Stimulated activated CD4-positive, alpha-beta T cell treated with anti-CD3 and anti-CD28 coated beads, Interleukin-12 subunit alpha, Interleukin-12 subunit beta, amount 100 ng/mL, for 48 hours (primary cell): ENCODE measurements at regions not wholly inside any gene's neighbourhood (a gene's known extent, or its start where the extent isn't known, plus 50 kb on each side); places are given as distances from the start of the nearest gene placed in this dataset.
"Not testable (repeated sequence)": the region's sequence is repeated elsewhere in the genome, so short reads cannot be mapped to it uniquely, and the experiment has no call there.

Source experiments
- DNase-seq, 3 donors: peaks; one replicate each; pipeline ENCODE4 v3.0.0-alpha.2; 2020; ENCODE audit warnings: low read depth in 2 of 3, low spot score in 1 of 3

- DNase-seq = no peak
Observed at GRCh38 chr13:70333752-70334151, 225.5 kb upstream of the KLHL1 start.

- DNase-seq = no peak
Observed at GRCh38 chr13:70330697-70331361, 222.6 kb upstream of the KLHL1 start.

DNA sequence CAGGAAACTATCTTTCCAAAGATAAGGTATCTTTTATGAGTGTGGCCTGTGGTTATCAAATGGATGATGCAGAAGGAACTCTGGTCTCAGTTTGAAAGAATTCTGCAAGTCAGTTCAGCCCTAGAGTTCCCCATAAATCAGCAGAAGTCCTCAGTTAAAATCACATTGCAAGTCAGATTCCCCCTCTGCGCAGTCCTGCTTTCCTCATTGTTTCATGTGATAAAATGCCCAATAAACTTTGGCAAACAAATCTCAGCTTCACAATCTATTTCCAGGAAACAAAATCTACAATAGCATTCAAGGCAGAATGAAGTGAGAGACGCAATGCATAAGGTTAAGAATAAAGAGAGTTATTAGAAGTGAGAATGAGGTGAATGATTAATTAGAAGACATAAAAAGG, 216.3 kb upstream of the KLHL1 start:
- DNase-seq = no peak

GRCh38 chr13:70311191-70311590, 202.9 kb upstream of the KLHL1 start:
- DNase-seq = no peak

GRCh38 chr13:70310396-70311119, 202.3 kb upstream of the KLHL1 start:
- no peak for DNase-seq

DNA sequence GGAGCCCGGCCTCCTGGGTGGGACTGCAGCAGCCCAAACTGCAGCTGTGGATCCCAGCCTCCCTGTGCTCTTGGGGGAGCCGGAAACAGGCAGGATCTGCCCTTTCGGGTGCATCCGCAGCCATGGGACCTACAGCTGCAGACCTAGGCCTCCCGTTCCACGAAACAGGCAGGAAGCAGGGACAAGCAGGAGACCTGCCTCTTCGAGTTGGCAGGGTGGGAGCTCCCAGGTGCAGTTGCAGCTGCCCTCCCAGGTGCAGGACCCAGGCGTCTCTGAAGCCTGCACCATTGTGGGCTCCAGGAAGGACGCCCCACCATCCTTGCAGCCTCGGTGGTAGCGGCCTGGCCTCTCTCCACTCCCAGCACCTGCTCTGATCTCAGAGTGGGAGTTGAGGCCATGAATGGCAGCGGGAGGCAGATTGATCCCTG, 189.0 kb upstream of the KLHL1 start:
- no peak for DNase-seq

DNA sequence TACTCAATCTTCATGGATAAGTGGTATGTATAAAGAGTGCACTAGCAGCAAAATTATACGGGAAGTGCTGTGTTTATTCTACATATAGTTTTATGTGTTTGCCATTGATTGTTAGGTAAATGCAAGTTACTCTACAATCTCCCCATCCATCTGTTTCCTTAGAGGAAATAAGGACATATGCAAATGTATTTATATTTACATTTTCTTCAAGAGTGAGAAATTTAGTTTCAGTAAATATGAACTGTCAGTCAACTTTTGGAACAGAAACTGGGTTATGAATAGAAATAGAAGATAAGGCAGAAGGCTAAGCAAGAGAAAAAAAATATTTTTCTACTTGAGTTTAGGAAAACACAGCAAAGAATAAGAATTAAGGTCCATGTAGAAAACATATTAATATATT, 176.1 kb upstream of the KLHL1 start:
- DNase-seq = no peak

- DNase-seq = no peak
Observed at GRCh38 chr13:70275841-70276240, 167.6 kb upstream of the KLHL1 start.

- DNase-seq = no peak
Observed at GRCh38 chr13:70255406-70255991, 147.2 kb upstream of the KLHL1 start.

- DNase-seq = no peak
Observed at GRCh38 chr13:70253834-70254233, 145.6 kb upstream of the KLHL1 start.

- DNase-seq = no peak
Observed at GRCh38 chr13:70253411-70253810, 145.2 kb upstream of the KLHL1 start.

- no peak for DNase-seq
Observed at GRCh38 chr13:70249332-70250064, 141.2 kb upstream of the KLHL1 start.

DNA sequence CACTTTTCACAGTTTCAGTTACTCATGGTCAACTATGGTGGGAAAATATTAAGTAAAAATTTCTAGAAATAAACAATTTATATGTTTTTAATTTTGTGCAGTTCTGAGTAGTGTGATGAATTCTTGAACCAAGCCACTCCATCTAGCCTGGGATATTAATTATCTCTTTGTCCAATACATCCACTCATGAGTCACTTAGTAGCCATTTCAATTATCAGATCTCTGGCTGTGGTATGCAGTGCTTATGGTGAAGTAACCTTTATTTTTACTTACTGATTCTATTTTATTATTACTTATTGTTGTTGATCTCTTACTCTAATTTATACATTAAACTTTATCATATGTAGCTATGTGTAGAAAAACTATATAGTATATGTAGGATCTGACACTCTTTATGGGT, 128.9 kb upstream of the KLHL1 start:
- DNase-seq = no peak

DNA sequence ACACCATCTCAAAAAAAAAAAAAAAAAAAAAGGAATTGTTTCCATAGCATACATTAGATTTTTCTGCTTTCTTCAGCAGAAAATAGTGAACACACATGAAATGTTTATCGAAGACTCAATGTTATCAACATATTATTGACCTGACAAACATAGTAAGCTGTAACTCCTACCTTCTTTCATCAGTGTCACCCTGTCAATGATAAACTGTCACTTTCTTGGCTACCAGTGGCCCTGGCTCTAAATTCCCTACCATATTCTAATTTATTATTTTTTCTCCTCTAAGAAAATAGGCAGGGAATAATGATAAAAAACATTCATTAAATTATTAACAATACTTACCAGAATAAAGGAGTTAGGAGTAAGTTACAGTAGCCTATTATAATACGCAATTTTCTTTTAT, 127.3 kb upstream of the KLHL1 start:
- DNase-seq = no peak

DNA sequence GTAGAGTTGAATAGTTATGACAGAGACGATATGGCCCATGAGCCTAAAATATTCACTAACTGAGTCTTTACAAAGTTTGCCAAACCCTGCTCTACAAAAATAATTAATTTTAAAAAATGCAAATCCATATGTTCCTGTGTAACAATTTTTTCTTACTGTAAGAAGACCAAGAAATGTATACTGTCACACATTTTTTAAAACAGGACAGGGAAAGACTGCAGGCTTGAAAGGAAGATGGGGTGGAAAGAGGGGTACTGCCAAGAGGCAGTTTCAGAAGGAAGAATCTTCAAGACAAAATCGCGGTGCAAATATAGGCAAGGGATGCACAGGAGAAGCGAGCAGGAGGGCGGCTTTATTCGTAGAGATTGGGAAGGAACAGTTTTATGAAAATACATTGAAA, 115.7 kb upstream of the KLHL1 start:
- DNase-seq = no peak

DNA sequence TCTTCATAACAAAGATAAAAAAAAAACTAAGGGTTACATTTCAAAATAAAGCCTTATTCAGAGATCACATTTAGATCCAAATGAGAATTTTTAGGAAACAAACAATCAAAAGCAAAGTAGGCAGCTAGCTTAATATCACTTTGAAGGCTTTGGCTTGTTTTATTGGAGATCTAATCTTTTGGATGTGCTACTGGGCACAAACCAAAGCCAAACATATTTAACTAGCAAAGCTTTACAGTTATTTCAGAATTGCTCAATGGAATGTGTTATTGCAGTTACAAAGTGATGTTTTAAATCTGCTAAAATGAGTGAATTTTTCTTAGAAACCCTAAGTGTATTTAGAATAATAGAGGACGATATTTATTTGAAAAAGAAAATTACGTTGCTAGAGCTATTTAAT, 114.7 kb upstream of the KLHL1 start:
- no peak for DNase-seq

DNA sequence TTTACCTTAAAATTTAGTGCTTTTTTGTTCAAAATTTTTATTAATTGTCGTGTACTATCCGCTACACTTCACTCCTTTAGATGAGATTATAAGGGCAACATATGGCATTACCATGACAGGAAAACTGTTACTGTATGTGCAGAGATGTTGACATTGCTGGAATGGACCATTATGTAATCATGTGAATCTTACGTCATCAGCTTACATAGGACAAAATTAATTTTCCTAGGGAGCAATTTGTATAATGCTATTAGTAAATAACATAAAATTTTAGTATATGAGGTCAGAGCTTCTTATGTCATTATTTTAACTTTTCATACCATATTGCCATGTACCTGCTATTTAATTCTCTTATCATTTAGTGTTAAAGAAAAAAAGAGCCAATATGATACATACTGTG, 110.4 kb upstream of the KLHL1 start:
- DNase-seq = no peak

- not testable (repeated sequence) for DNase-seq
Observed at GRCh38 chr13:70208968-70209367, 100.7 kb upstream of the KLHL1 start.

DNA sequence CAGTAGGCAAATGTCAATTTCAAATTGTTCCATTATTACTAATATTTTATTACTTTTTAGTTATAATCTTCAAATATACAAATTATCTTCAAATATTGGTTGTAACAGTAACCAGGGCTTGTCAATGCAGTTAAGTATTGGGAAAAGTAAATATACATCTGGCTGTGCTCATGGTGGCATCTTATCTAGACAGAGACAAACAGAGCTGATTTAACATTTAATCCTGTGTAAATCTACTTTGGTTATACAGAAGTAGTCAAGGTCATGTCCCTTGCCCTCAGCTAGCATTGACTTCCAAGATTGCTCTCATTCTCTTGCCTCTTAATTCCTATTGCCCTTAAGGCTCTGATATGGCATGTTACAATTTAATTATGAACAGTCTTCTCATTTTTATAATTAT, 98.4 kb upstream of the KLHL1 start:
- no peak for DNase-seq

DNA sequence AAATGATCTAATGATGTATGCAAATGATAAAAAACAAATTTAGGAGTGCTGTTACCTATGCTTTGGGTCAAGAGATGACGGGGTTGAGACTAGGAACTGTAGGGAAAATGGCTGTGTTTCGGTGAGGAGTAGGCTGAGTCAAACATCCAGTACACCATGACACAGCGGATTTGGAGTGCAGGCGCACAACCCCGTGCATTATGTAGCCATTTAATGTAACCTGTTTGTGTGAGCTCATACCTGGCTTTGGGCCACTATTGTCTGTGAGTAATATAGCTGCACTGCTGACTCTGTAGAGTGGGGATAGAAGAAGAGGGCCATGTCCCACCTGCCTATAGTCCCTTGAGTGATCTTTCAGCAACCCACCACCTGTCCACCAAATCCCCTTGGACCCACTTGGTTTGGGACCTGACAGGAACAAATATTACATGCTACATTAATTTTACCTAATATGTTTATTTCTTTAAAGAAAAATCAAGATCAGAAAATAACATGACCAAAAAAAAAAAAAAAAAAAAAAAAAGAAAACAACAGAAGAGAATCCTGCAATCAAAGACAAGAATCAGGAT, 95.5 kb upstream of the KLHL1 start:
- DNase-seq = no peak

GRCh38 chr13:70191034-70191433, 82.8 kb upstream of the KLHL1 start:
- no peak for DNase-seq

- no peak for DNase-seq
Observed at GRCh38 chr13:70189981-70190380, 81.7 kb upstream of the KLHL1 start.
